GM23338 (cell line): ENCODE measurements at regions not wholly inside any gene's neighbourhood (a gene's known extent, or its start where the extent isn't known, plus 50 kb on each side); places are given as distances from the start of the nearest gene placed in this dataset.

Experiments used
- CREB1 ChIP-seq: fragments of 250-450 bp; sonication (Bioruptor Pico); IDR thresholded peaks from 2 replicates; pipeline ENCODE4 v1.5.0; 2020; ENCODE audit warnings: low read depth, mild to moderate bottlenecking, moderate library complexity
- CTCF ChIP-seq, 2 experiments: fragments of 200-600 bp in 1 of 2; sonication (generic) in 1 of 2; conservative IDR thresholded peaks; 2 replicates each; pipeline versions ENCODE4 v1.5.1 to v1.6.1; 2016 to 2017; ENCODE audit warnings: antibody characterized with exemption in 2 of 2, low read depth in 2 of 2, mild to moderate bottlenecking in 2 of 2, moderate library complexity in 1 of 2
- ETS1 ChIP-seq: IDR thresholded peaks from 2 replicates; pipeline ENCODE4 v1.6.1; 2016; ENCODE audit warnings: antibody characterized with exemption
- EZH2 ChIP-seq: fragments of 200-600 bp; sonication (generic); IDR thresholded peaks from one replicate; pipeline ENCODE4 v1.8.0; 2017; ENCODE audit warnings: antibody characterized with exemption, mild to moderate bottlenecking, low read depth; ENCODE audit not compliant: unreplicated experiment
- EZH2phosphoT487 ChIP-seq: fragments of 200-600 bp; sonication (generic); IDR thresholded peaks from one replicate; pipeline ENCODE4 v1.8.1; 2018; ENCODE audit warnings: antibody characterized with exemption; ENCODE audit not compliant: unreplicated experiment
- JUNB ChIP-seq: IDR thresholded peaks from one replicate; pipeline ENCODE4 v1.6.1; 2016; ENCODE audit warnings: antibody characterized with exemption; ENCODE audit not compliant: unreplicated experiment
- NANOG ChIP-seq: IDR thresholded peaks from 2 replicates; pipeline ENCODE4 v1.6.1; 2016; ENCODE audit warnings: antibody characterized with exemption, borderline replicate concordance
- POLR2AphosphoS5 ChIP-seq: IDR thresholded peaks from 2 replicates; pipeline ENCODE4 v1.6.1; 2016; ENCODE audit warnings: antibody characterized with exemption, low read depth
- REST ChIP-seq: IDR thresholded peaks from one replicate; pipeline ENCODE4 v1.6.1; 2018; ENCODE audit warnings: antibody characterized with exemption; ENCODE audit not compliant: unreplicated experiment
- STAT1 ChIP-seq: IDR thresholded peaks from one replicate; pipeline ENCODE4 v1.6.1; 2016; ENCODE audit warnings: antibody characterized with exemption; ENCODE audit not compliant: unreplicated experiment
- ZNF462 ChIP-seq: fragments of 250-450 bp; sonication (Bioruptor Pico); IDR thresholded peaks from 2 replicates; pipeline ENCODE4 v1.5.0; 2020; ENCODE audit warnings: mild to moderate bottlenecking, moderate library complexity

- TF ChIP-seq CTCF (conservative IDR thresholded peaks at IDR 0.05; ENCODE audit: low read depth in 2 of 2) (no peak), EZH2phosphoT487 (no peak), EZH2 (no peak), JUNB (no peak), REST (no peak), ZNF462 (no peak), POLR2AphosphoS5 (no peak), CREB1 (CRISPR knock-in tag) (no peak), STAT1 (no peak), ETS1 (no peak), NANOG (no peak)
Observed at GRCh38 chr22:27685970-27686369, 115.6 kb downstream of the MN1 start.
